ENCODE measurements at regions not wholly inside any gene's neighbourhood (a gene's known extent, or its start where the extent isn't known, plus 50 kb on each side); places are given as distances from the start of the nearest gene placed in this dataset.

DNA sequence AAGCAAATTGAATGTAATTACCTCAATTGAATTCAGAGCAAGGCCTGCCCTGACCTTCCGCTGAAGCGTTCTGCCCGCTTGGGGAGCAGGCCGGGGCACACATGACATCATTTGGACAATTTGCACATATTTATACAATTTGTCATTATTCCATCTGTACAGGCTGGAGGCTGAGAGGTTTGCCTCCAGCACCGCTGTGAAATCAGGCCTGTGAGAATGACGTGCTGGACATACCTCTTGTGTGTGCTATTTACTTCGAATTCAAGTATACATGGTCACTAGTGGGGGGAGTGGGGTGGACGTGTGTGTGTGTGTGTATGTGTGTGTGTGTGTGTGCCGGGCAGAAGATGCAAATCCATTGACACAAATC lies 285.6 kb downstream of the SHOX start:
- TF ChIP-seq RNF2 (IDR thresholded peaks at IDR 0.05; ENCODE audit: borderline replicate concordance, low read depth, low read length, missing control alignments, poor library complexity, severe bottlenecking) (no peak), YY1 (IDR thresholded peaks at IDR 0.05; ENCODE audit: low read depth, low read length) (no peak), SRF (IDR thresholded peaks at IDR 0.05; ENCODE audit: low read depth, low read length) (no peak), SIN3A (conservative IDR thresholded peaks at IDR 0.05 in 1 of 2, IDR thresholded peaks at IDR 0.05 in 1 of 2; ENCODE audit: low read depth in 1 of 2, low read length in 2 of 2) (no peak), TAF1 (IDR thresholded peaks at IDR 0.05; ENCODE audit: low read depth, low read length) (no peak), POLR2AphosphoS5 (IDR thresholded peaks at IDR 0.05; ENCODE audit: low read depth, low read length) (no peak), CHD1 (IDR thresholded peaks at IDR 0.05; ENCODE audit: low read depth, low read length) (no peak), POLR2A (IDR thresholded peaks at IDR 0.05; ENCODE audit: control extremely low read depth in 1 of 2, low read depth in 2 of 2, low read length in 2 of 2) (no peak)
- TF ChIP-seq, protein P1, sequence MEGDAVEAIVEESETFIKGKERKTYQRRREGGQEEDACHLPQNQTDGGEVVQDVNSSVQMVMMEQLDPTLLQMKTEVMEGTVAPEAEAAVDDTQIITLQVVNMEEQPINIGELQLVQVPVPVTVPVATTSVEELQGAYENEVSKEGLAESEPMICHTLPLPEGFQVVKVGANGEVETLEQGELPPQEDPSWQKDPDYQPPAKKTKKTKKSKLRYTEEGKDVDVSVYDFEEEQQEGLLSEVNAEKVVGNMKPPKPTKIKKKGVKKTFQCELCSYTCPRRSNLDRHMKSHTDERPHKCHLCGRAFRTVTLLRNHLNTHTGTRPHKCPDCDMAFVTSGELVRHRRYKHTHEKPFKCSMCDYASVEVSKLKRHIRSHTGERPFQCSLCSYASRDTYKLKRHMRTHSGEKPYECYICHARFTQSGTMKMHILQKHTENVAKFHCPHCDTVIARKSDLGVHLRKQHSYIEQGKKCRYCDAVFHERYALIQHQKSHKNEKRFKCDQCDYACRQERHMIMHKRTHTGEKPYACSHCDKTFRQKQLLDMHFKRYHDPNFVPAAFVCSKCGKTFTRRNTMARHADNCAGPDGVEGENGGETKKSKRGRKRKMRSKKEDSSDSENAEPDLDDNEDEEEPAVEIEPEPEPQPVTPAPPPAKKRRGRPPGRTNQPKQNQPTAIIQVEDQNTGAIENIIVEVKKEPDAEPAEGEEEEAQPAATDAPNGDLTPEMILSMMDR (IDR thresholded peaks at IDR 0.05; ENCODE audit: control extremely low read depth in 1 of 3, insufficient read depth in 1 of 3, low read depth in 1 of 3, low read length in 3 of 3) = no peak
- TF ChIP-seq, protein P2, sequence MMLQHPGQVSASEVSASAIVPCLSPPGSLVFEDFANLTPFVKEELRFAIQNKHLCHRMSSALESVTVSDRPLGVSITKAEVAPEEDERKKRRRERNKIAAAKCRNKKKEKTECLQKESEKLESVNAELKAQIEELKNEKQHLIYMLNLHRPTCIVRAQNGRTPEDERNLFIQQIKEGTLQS (IDR thresholded peaks at IDR 0.05; ENCODE audit: insufficient read depth, low read depth, low read length) = no peak

All from H1 (cell line).